Colonic mucosa (tissue), 4 donors: ENCODE measurements at regions not wholly inside any gene's neighbourhood (a gene's known extent, or its start where the extent isn't known, plus 50 kb on each side); places are given as distances from the start of the nearest gene placed in this dataset.
A peak's percentile ranks its signal among the peaks of the same experiment; 100 is the strongest.

Experiments used
- DNase-seq: peaks from one replicate; pipeline ENCODE4 v3.0.0-alpha.2; 2020
- H3K27ac ChIP-seq: fragments of 200-600 bp; one replicate; pipeline ENCODE4 v1.8.0; 2021
- H3K27me3 ChIP-seq: fragments of 200-600 bp; one replicate; pipeline ENCODE4 v1.8.0; 2021
- H3K36me3 ChIP-seq: fragments of 200-600 bp; one replicate; pipeline ENCODE4 v1.8.0; 2021
- H3K4me1 ChIP-seq: fragments of 200-600 bp; one replicate; pipeline ENCODE4 v1.8.0; 2021; ENCODE audit warnings: mild to moderate bottlenecking
- H3K4me3 ChIP-seq: fragments of 200-600 bp; one replicate; pipeline ENCODE4 v1.8.0; 2021
- H3K9ac ChIP-seq, 2 donors: one replicate each; pipeline ENCODE4 v1.7.0; 2013; ENCODE audit warnings: control low read depth in 2 of 2, low read depth in 2 of 2, low read length in 2 of 2
- H3K9me3 ChIP-seq: fragments of 200-600 bp; one replicate; pipeline ENCODE4 v1.8.0; 2021
- intact Hi-C: fragments of 100-400 bp; cut with DNase I; formaldehyde crosslinking; loops from one replicate; pipeline ENCODE4 v1.14.1; 2022
- TF ChIP-seq, protein P1 (sequence below): fragments of 200-600 bp; IDR thresholded peaks from one replicate; pipeline ENCODE4 v1.8.0; 2022; ENCODE audit warnings: antibody characterized with exemption, mild to moderate bottlenecking
- donor health status: healthy.
- donor health status: DM: no; HTN: no; CAD: no.
- donor health status: DM: no; HTN: no; CAD: no.

DNA sequence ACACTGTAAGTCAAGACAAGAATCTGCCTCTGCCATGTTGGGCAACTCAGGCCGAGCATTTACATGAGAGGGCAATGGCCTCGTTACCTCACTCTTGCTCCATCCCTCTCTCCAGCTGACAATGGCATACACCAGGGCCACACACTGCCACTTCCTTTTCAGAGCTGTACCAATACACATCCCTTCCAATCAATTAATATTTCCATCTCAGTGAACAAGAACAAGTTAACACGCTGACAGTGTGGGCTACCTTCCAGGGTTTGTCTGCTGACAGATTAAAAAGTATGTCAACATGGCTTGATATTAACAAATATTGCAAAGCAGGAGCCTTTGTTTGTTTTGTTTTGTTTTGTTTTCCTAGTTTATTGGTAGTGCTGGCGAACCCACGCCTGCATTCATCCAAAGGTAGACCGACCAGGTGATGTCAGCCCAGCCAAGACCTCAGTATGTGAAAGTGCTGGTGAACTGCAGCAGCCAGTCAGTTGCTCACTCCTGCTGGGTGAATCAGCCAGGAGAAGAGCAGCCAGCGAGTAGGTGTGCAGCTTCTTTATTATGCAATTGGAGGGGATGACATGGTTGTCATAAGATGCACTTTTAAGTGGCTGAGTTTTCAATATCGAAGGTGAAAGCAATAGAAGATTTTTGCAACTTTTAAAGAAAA, 487.3 kb upstream of the JARID2 start:
- Histone ChIP-seq H3K4me3 (no peak overlapping the region), H3K27ac (no peak overlapping the region), H3K4me1 (peaks cover 5% of the 10 kb centered on the region), H3K9me3 (no peaks in the 10 kb centered on the region), H3K27me3 (no peaks in the 10 kb centered on the region), H3K36me3 (no peaks in the 10 kb centered on the region), H3K9ac (no peak overlapping the region)
- intact Hi-C loops: no loop called here
- peak; percentile 34 for DNase-seq
- TF ChIP-seq, protein P1, sequence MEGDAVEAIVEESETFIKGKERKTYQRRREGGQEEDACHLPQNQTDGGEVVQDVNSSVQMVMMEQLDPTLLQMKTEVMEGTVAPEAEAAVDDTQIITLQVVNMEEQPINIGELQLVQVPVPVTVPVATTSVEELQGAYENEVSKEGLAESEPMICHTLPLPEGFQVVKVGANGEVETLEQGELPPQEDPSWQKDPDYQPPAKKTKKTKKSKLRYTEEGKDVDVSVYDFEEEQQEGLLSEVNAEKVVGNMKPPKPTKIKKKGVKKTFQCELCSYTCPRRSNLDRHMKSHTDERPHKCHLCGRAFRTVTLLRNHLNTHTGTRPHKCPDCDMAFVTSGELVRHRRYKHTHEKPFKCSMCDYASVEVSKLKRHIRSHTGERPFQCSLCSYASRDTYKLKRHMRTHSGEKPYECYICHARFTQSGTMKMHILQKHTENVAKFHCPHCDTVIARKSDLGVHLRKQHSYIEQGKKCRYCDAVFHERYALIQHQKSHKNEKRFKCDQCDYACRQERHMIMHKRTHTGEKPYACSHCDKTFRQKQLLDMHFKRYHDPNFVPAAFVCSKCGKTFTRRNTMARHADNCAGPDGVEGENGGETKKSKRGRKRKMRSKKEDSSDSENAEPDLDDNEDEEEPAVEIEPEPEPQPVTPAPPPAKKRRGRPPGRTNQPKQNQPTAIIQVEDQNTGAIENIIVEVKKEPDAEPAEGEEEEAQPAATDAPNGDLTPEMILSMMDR: no peak

DNA sequence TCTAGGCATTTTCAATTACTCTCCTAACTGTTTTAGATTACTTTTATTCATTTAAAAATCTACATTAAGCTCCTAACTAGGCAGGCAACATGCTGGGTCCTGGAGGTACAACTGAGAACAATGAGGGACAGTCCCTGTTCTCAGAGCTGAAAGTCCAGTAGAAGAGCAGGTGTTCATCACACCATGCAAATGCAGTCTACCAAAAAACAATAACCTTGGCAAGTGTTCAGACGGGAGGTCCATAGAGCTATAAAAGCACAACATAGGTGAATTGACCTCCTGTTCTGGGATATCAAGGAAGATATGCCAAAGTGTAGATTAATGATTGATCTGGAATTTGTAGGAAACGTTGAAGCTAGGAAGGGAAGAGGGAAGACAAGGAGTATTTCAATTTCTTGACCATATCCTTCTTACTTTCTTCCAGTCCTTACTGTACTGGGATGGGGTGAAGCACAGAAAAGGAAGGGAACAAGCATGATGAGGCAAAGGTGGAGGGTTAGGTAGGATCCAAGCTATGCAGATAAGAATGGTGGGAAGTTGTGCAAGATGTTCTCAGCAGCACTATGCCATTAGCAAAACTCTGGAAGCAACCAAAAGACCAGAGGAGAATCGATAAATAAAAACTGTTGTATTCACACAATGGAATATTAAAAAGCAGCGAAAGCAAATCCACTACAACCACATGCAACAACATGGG, 485.7 kb upstream of the JARID2 start:
- H3K27ac ChIP-seq: no peak overlapping the region
- H3K9ac ChIP-seq: no peak overlapping the region
- intact Hi-C loops: no loop called here
- H3K4me1 ChIP-seq: peaks cover 5% of the 10 kb centered on the region
- no peak overlapping the region for H3K4me3 ChIP-seq
- DNase-seq: peak; percentile 71
- TF ChIP-seq, protein P1: no peak
- H3K36me3 ChIP-seq: no peaks in the 10 kb centered on the region
- no peaks in the 10 kb centered on the region for H3K9me3 ChIP-seq
- H3K27me3 ChIP-seq: no peaks in the 10 kb centered on the region

DNA sequence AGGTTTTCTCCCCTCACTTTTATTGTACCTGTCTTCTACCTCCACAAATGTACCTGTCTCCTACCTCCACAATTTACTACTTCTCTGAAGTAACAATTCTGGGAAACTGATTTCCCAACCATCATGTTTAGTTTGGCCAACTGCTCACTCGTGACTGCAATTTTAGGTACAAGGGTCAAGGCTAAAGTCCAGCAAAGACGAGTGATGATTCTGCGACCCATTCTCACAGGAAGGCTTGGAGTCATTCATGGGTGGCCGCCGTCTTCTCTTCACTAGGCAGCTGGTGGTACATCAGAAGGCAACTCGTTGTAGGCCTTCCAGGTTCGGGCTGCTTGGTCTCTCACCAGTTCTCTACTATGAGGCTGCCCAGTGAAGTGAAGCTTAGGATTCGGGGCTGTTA, 483.8 kb upstream of the JARID2 start:
- Histone ChIP-seq H3K9me3 (no peaks in the 10 kb centered on the region), H3K27me3 (no peaks in the 10 kb centered on the region), H3K4me1 (peaks cover 5% of the 10 kb centered on the region), H3K27ac (no peak overlapping the region), H3K9ac (no peak overlapping the region), H3K4me3 (no peak overlapping the region), H3K36me3 (no peaks in the 10 kb centered on the region)
- intact Hi-C loops: no loop called here
- peak; percentile 52 for DNase-seq
- TF ChIP-seq, protein P1: no peak

DNA sequence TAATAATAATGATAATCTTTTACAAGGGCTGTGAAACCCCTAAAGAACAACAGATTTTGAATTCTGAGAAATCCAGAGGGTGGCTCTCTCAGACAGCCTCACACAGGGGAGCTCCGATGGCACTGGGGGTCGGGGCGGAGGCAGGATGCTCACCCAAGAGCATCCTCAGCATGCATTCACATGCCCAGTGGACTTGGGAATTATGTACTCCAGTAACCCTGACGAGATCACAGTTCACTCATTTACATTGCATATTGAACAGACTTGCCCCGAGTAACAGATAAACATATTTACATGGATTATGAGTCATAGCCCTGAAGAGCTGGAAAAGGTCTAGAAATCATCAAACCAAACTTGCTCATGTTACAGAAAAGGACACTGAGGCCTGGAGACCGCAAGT, 482.7 kb upstream of the JARID2 start:
- intact Hi-C loops: no loop called here
- Histone ChIP-seq H3K27me3 (no peaks in the 10 kb centered on the region), H3K27ac (no peak overlapping the region), H3K9me3 (no peaks in the 10 kb centered on the region), H3K4me3 (no peak overlapping the region), H3K9ac (no peak overlapping the region), H3K4me1 (peaks cover 5% of the 10 kb centered on the region), H3K36me3 (no peaks in the 10 kb centered on the region)
- DNase-seq: no peak
- TF ChIP-seq, protein P1: no peak

DNA sequence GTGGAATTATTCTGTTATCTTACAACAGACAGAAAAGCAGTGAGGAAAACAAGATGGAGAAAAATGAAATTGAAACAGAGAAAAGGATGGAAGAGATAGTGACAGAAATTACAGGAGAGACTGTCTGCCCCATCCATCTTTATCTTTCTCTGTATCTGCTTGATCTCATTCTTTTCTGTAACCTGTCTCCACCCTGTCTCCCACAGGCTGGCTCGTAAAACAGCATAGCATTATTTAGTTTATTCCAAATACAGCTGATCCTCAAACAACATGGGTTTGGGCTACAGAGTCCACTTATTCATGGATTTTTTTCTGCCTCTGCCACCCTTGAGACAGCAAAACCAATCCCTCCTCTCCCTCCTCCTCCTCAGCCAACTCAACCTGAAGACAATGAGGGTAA, 482.3 kb upstream of the JARID2 start:
- no peak overlapping the region for H3K9ac ChIP-seq
- H3K27me3 ChIP-seq: no peaks in the 10 kb centered on the region
- DNase-seq: no peak
- intact Hi-C loops: no loop called here
- no peaks in the 10 kb centered on the region for H3K36me3 ChIP-seq
- H3K4me3 ChIP-seq: no peak overlapping the region
- TF ChIP-seq, protein P1: no peak
- H3K9me3 ChIP-seq: no peaks in the 10 kb centered on the region
- H3K4me1 ChIP-seq: peaks cover 5% of the 10 kb centered on the region
- H3K27ac ChIP-seq: no peak overlapping the region
